ENCODE measurements at regions not wholly inside any gene's neighbourhood (a gene's known extent, or its start where the extent isn't known, plus 50 kb on each side); places are given as distances from the start of the nearest gene placed in this dataset.

DNA sequence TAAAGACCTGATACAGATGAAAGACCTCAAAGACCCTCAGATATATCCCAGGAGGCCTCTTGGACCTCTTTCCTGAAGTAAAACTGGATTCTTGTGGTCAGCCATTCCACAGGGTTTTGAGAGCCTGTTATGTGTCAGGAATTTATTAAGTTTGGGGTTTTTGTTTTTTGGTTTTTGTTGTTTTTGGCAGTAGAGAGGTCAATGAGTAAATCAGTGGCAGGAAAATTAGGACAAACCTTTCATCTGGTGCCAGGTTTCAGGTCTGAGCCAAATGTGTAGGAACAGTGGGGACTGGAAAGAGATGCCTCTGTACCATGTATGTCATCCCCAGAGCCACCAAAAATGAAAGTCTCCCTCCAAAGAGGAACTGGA, 520.4 kb upstream of the MDFIC2 start:
- no peaks in the 10 kb centered on the region for H3K9me3 ChIP-seq
- no peak for TF ChIP-seq POLR2A (IDR thresholded peaks at IDR 0.05)
- TF ChIP-seq, protein P1, sequence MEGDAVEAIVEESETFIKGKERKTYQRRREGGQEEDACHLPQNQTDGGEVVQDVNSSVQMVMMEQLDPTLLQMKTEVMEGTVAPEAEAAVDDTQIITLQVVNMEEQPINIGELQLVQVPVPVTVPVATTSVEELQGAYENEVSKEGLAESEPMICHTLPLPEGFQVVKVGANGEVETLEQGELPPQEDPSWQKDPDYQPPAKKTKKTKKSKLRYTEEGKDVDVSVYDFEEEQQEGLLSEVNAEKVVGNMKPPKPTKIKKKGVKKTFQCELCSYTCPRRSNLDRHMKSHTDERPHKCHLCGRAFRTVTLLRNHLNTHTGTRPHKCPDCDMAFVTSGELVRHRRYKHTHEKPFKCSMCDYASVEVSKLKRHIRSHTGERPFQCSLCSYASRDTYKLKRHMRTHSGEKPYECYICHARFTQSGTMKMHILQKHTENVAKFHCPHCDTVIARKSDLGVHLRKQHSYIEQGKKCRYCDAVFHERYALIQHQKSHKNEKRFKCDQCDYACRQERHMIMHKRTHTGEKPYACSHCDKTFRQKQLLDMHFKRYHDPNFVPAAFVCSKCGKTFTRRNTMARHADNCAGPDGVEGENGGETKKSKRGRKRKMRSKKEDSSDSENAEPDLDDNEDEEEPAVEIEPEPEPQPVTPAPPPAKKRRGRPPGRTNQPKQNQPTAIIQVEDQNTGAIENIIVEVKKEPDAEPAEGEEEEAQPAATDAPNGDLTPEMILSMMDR (IDR thresholded peaks at IDR 0.05 in 4 of 5, conservative IDR thresholded peaks at IDR 0.05 in 1 of 5), result no peak
- H3K4me1 ChIP-seq, result peaks cover 10 to 21% of the 10 kb centered on the region in 2 donors
- H3K36me3 ChIP-seq, result no peaks in the 10 kb centered on the region
- no peak for ATAC-seq
- peak overlapping the region; percentile 20 to 56 (median 55) for H3K27ac ChIP-seq
- no peak overlapping the region for H3K4me3 ChIP-seq
- in situ Hi-C loops (cut with MboI; ENCODE audit: low sequenced_read_pairs in 4 of 4), result no loop called here
- no peaks in the 10 kb centered on the region for H3K27me3 ChIP-seq
- no peak for DNase-seq
- intact Hi-C loops (cut with DNase I; ENCODE audit: low total_unique reads), result loop anchor here (2.0 to 10.0 kb wide), 2 partner anchors 56 to 752 kb away; partner anchors contain the start of gene FOXP1

DNA sequence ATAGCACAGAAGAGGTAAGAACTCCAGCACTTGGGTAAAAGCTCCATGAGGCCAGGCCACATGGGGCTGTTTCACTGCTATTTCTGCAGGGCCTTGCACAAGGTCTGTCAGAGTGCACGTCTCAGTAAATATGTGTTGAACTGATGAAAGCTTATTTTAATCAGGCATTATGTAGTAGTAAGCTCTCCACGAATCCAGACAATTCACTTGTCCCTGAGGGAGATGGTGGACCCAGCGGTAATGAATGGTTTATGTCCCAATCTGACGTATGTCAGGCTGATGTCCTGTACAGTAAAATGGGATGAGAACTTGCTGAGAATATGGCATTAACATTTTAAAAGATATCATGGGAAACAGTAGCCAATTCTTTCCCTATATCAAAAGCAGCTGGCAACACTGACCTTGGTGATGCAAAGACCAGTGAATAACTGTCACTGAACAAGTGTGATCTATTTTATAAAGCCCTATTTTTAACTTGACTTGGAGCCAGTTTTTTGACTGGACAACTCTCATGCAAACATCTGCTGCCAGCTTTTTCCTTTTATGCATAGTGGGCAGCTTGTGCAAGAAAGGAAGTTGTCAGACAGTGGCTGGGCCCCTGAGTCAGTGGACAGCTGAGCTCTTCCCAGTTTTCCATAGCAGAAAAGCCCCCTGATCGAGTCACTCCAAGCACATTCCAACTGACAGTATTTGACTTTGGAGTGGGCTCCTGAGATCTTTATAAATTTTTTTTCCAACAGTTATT, 519.8 kb upstream of the MDFIC2 start:
- H3K27ac ChIP-seq, result peak overlapping the region; percentile 20 to 56 (median 55)
- DNase-seq, result peak in 1 of 2 donors; percentile 42
- no peaks in the 10 kb centered on the region for H3K36me3 ChIP-seq
- no peaks in the 10 kb centered on the region for H3K9me3 ChIP-seq
- ATAC-seq, result peak; percentile 81 to 86
- TF ChIP-seq POLR2A (IDR thresholded peaks at IDR 0.05), result peak in 1 of 2 donors; percentile 13
- TF ChIP-seq, protein P1 (IDR thresholded peaks at IDR 0.05 in 4 of 5, conservative IDR thresholded peaks at IDR 0.05 in 1 of 5), result no peak
- intact Hi-C loops (cut with DNase I; ENCODE audit: low total_unique reads), result loop anchor here (2.0 to 10.0 kb wide), 2 partner anchors 57 to 753 kb away; partner anchors contain the start of gene FOXP1
- no peak overlapping the region for H3K4me3 ChIP-seq
- H3K4me1 ChIP-seq, result peaks cover 10 to 21% of the 10 kb centered on the region in 2 donors
- in situ Hi-C loops (cut with MboI; ENCODE audit: low sequenced_read_pairs in 4 of 4), result no loop called here
- no peaks in the 10 kb centered on the region for H3K27me3 ChIP-seq

DNA sequence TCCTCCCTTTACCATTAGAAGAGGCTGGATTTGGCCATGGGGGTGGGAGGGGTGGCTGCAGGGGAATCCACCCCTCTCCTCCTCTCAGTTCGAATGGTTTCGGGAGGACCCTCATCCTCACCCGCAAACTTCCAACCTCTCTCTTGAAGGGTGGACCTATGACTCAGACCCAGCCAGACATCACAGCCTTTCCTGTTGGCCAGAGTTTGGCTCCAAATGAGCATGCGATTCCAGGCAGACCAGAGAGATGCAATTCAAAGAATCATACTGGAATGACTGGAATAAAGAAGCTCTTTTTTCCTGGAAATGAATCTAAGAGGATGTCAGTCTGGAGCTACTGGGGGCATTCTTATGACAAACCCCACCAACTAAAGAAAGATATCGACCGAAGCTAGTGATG, 516.7 kb upstream of the MDFIC2 start:
- no peak for DNase-seq
- H3K36me3 ChIP-seq, result no peaks in the 10 kb centered on the region
- no peaks in the 10 kb centered on the region for H3K27me3 ChIP-seq
- H3K4me3 ChIP-seq, result no peak overlapping the region
- no peak for TF ChIP-seq POLR2A (IDR thresholded peaks at IDR 0.05)
- TF ChIP-seq, protein P1 (IDR thresholded peaks at IDR 0.05 in 4 of 5, conservative IDR thresholded peaks at IDR 0.05 in 1 of 5), result no peak
- in situ Hi-C loops (cut with MboI; ENCODE audit: low sequenced_read_pairs in 4 of 4) (no loop called here), intact Hi-C loops (cut with DNase I; ENCODE audit: low total_unique reads) (no loop called here)
- no peaks in the 10 kb centered on the region for H3K9me3 ChIP-seq
- no peak overlapping the region for H3K27ac ChIP-seq
- ATAC-seq, result no peak
- peaks cover 10 to 21% of the 10 kb centered on the region in 2 donors for H3K4me1 ChIP-seq

DNA sequence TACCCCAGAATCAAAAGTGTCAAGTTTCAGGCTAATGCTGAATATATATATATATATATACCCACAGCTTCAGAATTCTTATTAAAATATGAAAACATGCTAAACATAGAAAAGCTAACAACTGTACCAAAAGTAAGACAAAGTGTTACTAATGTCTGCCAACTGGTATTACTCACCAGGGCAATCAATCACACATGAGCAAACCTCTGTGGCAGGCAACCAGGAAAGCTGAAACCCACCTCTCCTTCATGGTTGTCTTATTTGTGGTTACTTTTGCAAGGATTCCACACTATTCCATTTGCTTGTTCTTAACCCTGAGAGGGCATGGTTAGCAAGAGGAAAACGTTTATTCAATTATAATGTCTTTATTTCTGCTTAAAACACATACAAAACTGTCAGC, 512.3 kb upstream of the MDFIC2 start:
- in situ Hi-C loops (cut with MboI; ENCODE audit: low sequenced_read_pairs in 4 of 4), result no loop called here
- no peaks in the 10 kb centered on the region for H3K4me1 ChIP-seq
- no peak for TF ChIP-seq POLR2A (IDR thresholded peaks at IDR 0.05)
- TF ChIP-seq, protein P1 (IDR thresholded peaks at IDR 0.05 in 4 of 5, conservative IDR thresholded peaks at IDR 0.05 in 1 of 5), result no peak
- no peak overlapping the region for H3K4me3 ChIP-seq
- DNase-seq (no peak), ATAC-seq (no peak)
- H3K27me3 ChIP-seq, result no peaks in the 10 kb centered on the region
- intact Hi-C loops (cut with DNase I; ENCODE audit: low total_unique reads), result no loop called here
- no peak overlapping the region for H3K27ac ChIP-seq
- no peaks in the 10 kb centered on the region for H3K36me3 ChIP-seq
- no peaks in the 10 kb centered on the region for H3K9me3 ChIP-seq

Data from gastrocnemius medialis (tissue), 4 donors.